ENCODE measurements at regions not wholly inside any gene's neighbourhood (a gene's known extent, or its start where the extent isn't known, plus 50 kb on each side); places are given as distances from the start of the nearest gene placed in this dataset.

GRCh38 chr2:66929632-66930338, 467.3 kb upstream of the ETAA1 start:
- TF ChIP-seq GATA2 (IDR thresholded peaks at IDR 0.05; ENCODE audit: low read depth, low read length): no peak
- TF ChIP-seq GATA3 (IDR thresholded peaks at IDR 0.05; ENCODE audit: low read depth, low read length): no peak

Measured in SH-SY5Y (cell line).